ENCODE measurements at regions not wholly inside any gene's neighbourhood (a gene's known extent, or its start where the extent isn't known, plus 50 kb on each side); places are given as distances from the start of the nearest gene placed in this dataset.
"Not testable (repeated sequence)": the region's sequence is repeated elsewhere in the genome, so short reads cannot be mapped to it uniquely, and the experiment has no call there.

- H3K36me3 Mint-ChIP-seq (ENCODE audit: low read depth); H3K27ac Mint-ChIP-seq; DNase-seq; intact Hi-C loops (cut with micrococcal nuclease); H3K4me1 Mint-ChIP-seq (ENCODE audit: low read depth); H3K4me3 Mint-ChIP-seq; CTCF ChIA-PET; H3K27me3 Mint-ChIP-seq (ENCODE audit: low read depth); H3K9me3 Mint-ChIP-seq: not testable (repeated sequence)
Measured at GRCh38 chr2:90296484-90296777, 1605.0 kb downstream of the RPIA start.

GRCh38 chr2:90297701-90298100 is 1606.2 kb downstream of the RPIA start:
- intact Hi-C loops (cut with micrococcal nuclease); CTCF ChIA-PET; H3K27ac Mint-ChIP-seq; H3K4me3 Mint-ChIP-seq; H3K27me3 Mint-ChIP-seq (ENCODE audit: low read depth); H3K4me1 Mint-ChIP-seq (ENCODE audit: low read depth); H3K9me3 Mint-ChIP-seq; DNase-seq; H3K36me3 Mint-ChIP-seq (ENCODE audit: low read depth): not testable (repeated sequence)

GRCh38 chr2:90298126-90298755 is 1606.8 kb downstream of the RPIA start:
- DNase-seq; H3K4me3 Mint-ChIP-seq; H3K27ac Mint-ChIP-seq; H3K27me3 Mint-ChIP-seq (ENCODE audit: low read depth); H3K36me3 Mint-ChIP-seq (ENCODE audit: low read depth); CTCF ChIA-PET; intact Hi-C loops (cut with micrococcal nuclease); H3K9me3 Mint-ChIP-seq; H3K4me1 Mint-ChIP-seq (ENCODE audit: low read depth): not testable (repeated sequence)

- DNase-seq; H3K4me1 Mint-ChIP-seq (ENCODE audit: low read depth); CTCF ChIA-PET; H3K27me3 Mint-ChIP-seq (ENCODE audit: low read depth); H3K4me3 Mint-ChIP-seq; intact Hi-C loops (cut with micrococcal nuclease); H3K9me3 Mint-ChIP-seq; H3K27ac Mint-ChIP-seq; H3K36me3 Mint-ChIP-seq (ENCODE audit: low read depth): not testable (repeated sequence)
Measured at GRCh38 chr2:90298983-90299382, 1607.5 kb downstream of the RPIA start.

- peak overlapping the region; percentile 49 for H3K4me3 Mint-ChIP-seq
- H3K4me1 Mint-ChIP-seq (ENCODE audit: low read depth); intact Hi-C loops (cut with micrococcal nuclease); H3K36me3 Mint-ChIP-seq (ENCODE audit: low read depth); DNase-seq; CTCF ChIA-PET; H3K27ac Mint-ChIP-seq; H3K9me3 Mint-ChIP-seq: not testable (repeated sequence)
- peaks cover 10% of the 10 kb centered on the region for H3K27me3 Mint-ChIP-seq (ENCODE audit: low read depth)
Measured at GRCh38 chr2:90322982-90323381, 1631.5 kb downstream of the RPIA start.

- H3K36me3 Mint-ChIP-seq (ENCODE audit: low read depth); intact Hi-C loops (cut with micrococcal nuclease); H3K4me1 Mint-ChIP-seq (ENCODE audit: low read depth); H3K27ac Mint-ChIP-seq; H3K9me3 Mint-ChIP-seq; CTCF ChIA-PET: not testable (repeated sequence)
- peak overlapping the region; percentile 57 for H3K4me3 Mint-ChIP-seq
- H3K27me3 Mint-ChIP-seq (ENCODE audit: low read depth): peaks cover 10% of the 10 kb centered on the region
- DNase-seq: peak; percentile 12
Measured at GRCh38 chr2:90323612-90324558, 1632.4 kb downstream of the RPIA start.

- H3K27me3 Mint-ChIP-seq (ENCODE audit: low read depth): peaks cover 10% of the 10 kb centered on the region
- H3K9me3 Mint-ChIP-seq; intact Hi-C loops (cut with micrococcal nuclease); DNase-seq; H3K36me3 Mint-ChIP-seq (ENCODE audit: low read depth); CTCF ChIA-PET; H3K4me1 Mint-ChIP-seq (ENCODE audit: low read depth); H3K4me3 Mint-ChIP-seq; H3K27ac Mint-ChIP-seq: not testable (repeated sequence)
Measured at GRCh38 chr2:90324672-90325071, 1633.2 kb downstream of the RPIA start.

- H3K9me3 Mint-ChIP-seq; H3K27ac Mint-ChIP-seq; H3K36me3 Mint-ChIP-seq (ENCODE audit: low read depth); H3K4me1 Mint-ChIP-seq (ENCODE audit: low read depth); DNase-seq; H3K4me3 Mint-ChIP-seq; CTCF ChIA-PET; intact Hi-C loops (cut with micrococcal nuclease): not testable (repeated sequence)
- H3K27me3 Mint-ChIP-seq (ENCODE audit: low read depth): peaks cover 10% of the 10 kb centered on the region
Measured at GRCh38 chr2:90325796-90326353, 1634.4 kb downstream of the RPIA start.

- DNase-seq; H3K27me3 Mint-ChIP-seq (ENCODE audit: low read depth); H3K27ac Mint-ChIP-seq; intact Hi-C loops (cut with micrococcal nuclease); H3K9me3 Mint-ChIP-seq; H3K36me3 Mint-ChIP-seq (ENCODE audit: low read depth); CTCF ChIA-PET; H3K4me1 Mint-ChIP-seq (ENCODE audit: low read depth); H3K4me3 Mint-ChIP-seq: not testable (repeated sequence)
Measured at GRCh38 chr2:90355546-90355945, 1664.1 kb downstream of the RPIA start.

GRCh38 chr2:90359344-90359743 is 1667.9 kb downstream of the RPIA start:
- intact Hi-C loops (cut with micrococcal nuclease); H3K4me1 Mint-ChIP-seq (ENCODE audit: low read depth); H3K4me3 Mint-ChIP-seq; DNase-seq; H3K36me3 Mint-ChIP-seq (ENCODE audit: low read depth); H3K9me3 Mint-ChIP-seq; CTCF ChIA-PET; H3K27me3 Mint-ChIP-seq (ENCODE audit: low read depth); H3K27ac Mint-ChIP-seq: not testable (repeated sequence)

GRCh38 chr2:90359887-90360730 is 1668.6 kb downstream of the RPIA start:
- intact Hi-C loops (cut with micrococcal nuclease); DNase-seq; H3K9me3 Mint-ChIP-seq; CTCF ChIA-PET; H3K27ac Mint-ChIP-seq; H3K36me3 Mint-ChIP-seq (ENCODE audit: low read depth); H3K4me1 Mint-ChIP-seq (ENCODE audit: low read depth); H3K27me3 Mint-ChIP-seq (ENCODE audit: low read depth); H3K4me3 Mint-ChIP-seq: not testable (repeated sequence)

GRCh38 chr2:90360731-90361035 is 1669.2 kb downstream of the RPIA start:
- H3K27me3 Mint-ChIP-seq (ENCODE audit: low read depth); H3K27ac Mint-ChIP-seq; H3K36me3 Mint-ChIP-seq (ENCODE audit: low read depth); H3K4me1 Mint-ChIP-seq (ENCODE audit: low read depth); intact Hi-C loops (cut with micrococcal nuclease); H3K4me3 Mint-ChIP-seq; H3K9me3 Mint-ChIP-seq; CTCF ChIA-PET; DNase-seq: not testable (repeated sequence)
